ENCODE measurements at regions not wholly inside any gene's neighbourhood (a gene's known extent, or its start where the extent isn't known, plus 50 kb on each side); places are given as distances from the start of the nearest gene placed in this dataset.
A peak's percentile ranks its signal among the peaks of the same experiment; 100 is the strongest.

- DNase-seq (ENCODE audit: low spot score) (no peak), FAIRE-seq (no peak)
Observed at GRCh38 chr2:111219285-111219684, 98.6 kb downstream of the BCL2L11 start.

GRCh38 chr2:111219734-111220505 is 99.2 kb downstream of the BCL2L11 start:
- no peak for FAIRE-seq
- no peak for DNase-seq (ENCODE audit: low spot score)

- FAIRE-seq (no peak), DNase-seq (ENCODE audit: low spot score) (no peak)
Observed at GRCh38 chr2:111220962-111221361, 100.2 kb downstream of the BCL2L11 start.

GRCh38 chr2:111221701-111222100 is 101.0 kb downstream of the BCL2L11 start:
- peak; percentile 40 for FAIRE-seq
- DNase-seq (ENCODE audit: low spot score) = no peak

GRCh38 chr2:111222204-111222866 is 101.6 kb downstream of the BCL2L11 start:
- no peak for FAIRE-seq
- no peak for DNase-seq (ENCODE audit: low spot score)

GRCh38 chr2:111225856-111226255 is 105.1 kb downstream of the BCL2L11 start:
- FAIRE-seq (no peak), DNase-seq (ENCODE audit: low spot score) (no peak)

GRCh38 chr2:111226876-111227700 is 106.4 kb downstream of the BCL2L11 start:
- DNase-seq (ENCODE audit: low spot score) = no peak
- no peak for FAIRE-seq

- DNase-seq (ENCODE audit: low spot score) = peak; percentile 93
- FAIRE-seq = peak; percentile 88
Observed at GRCh38 chr2:111227716-111228141, 107.0 kb downstream of the BCL2L11 start.

GRCh38 chr2:111231532-111232252 is 111.0 kb downstream of the BCL2L11 start:
- no peak for DNase-seq (ENCODE audit: low spot score)
- FAIRE-seq = no peak

- DNase-seq (ENCODE audit: low spot score) (no peak), FAIRE-seq (no peak)
Observed at GRCh38 chr2:111235192-111236015, 114.7 kb downstream of the BCL2L11 start.

GRCh38 chr2:111236025-111236424 is 115.3 kb downstream of the BCL2L11 start:
- no peak for FAIRE-seq
- no peak for DNase-seq (ENCODE audit: low spot score)

- FAIRE-seq (no peak), DNase-seq (ENCODE audit: low spot score) (no peak)
Observed at GRCh38 chr2:111238296-111238695, 117.6 kb downstream of the BCL2L11 start.

- FAIRE-seq = no peak
Observed at GRCh38 chr2:111239107-111239506, 118.4 kb downstream of the BCL2L11 start.

GRCh38 chr2:111239581-111240249 is 119.0 kb downstream of the BCL2L11 start:
- DNase-seq (ENCODE audit: low spot score) = no peak
- FAIRE-seq = peak; percentile 80

More at GRCh38 chr2:111239107-111239506, 118.4 kb downstream of the BCL2L11 start:
- no peak for DNase-seq (ENCODE audit: low spot score)

GRCh38 chr2:111243295-111243694 is 122.6 kb downstream of the BCL2L11 start:
- DNase-seq (ENCODE audit: low spot score) = no peak
- FAIRE-seq = no peak

- DNase-seq (ENCODE audit: low spot score) (no peak), FAIRE-seq (no peak)
Observed at GRCh38 chr2:111244864-111245263, 124.2 kb downstream of the BCL2L11 start.

GRCh38 chr2:111246620-111247061 is 125.9 kb downstream of the BCL2L11 start:
- FAIRE-seq (no peak), DNase-seq (ENCODE audit: low spot score) (no peak)

- FAIRE-seq (no peak), DNase-seq (ENCODE audit: low spot score) (no peak)
Observed at GRCh38 chr2:111247491-111247890, 126.8 kb downstream of the BCL2L11 start.

- DNase-seq (ENCODE audit: low spot score) = no peak
- FAIRE-seq = no peak
Observed at GRCh38 chr2:111249806-111250205, 129.1 kb downstream of the BCL2L11 start.
